ENCODE measurements at regions not wholly inside any gene's neighbourhood (a gene's known extent, or its start where the extent isn't known, plus 50 kb on each side); places are given as distances from the start of the nearest gene placed in this dataset.

GRCh38 chr20:39939241-39939865 is 749.7 kb downstream of the MAFB start:
- no peak for TF ChIP-seq CTCF (conservative IDR thresholded peaks at IDR 0.05; ENCODE audit: low read depth in 2 of 2)
- TF ChIP-seq EZH2phosphoT487 (IDR thresholded peaks at IDR 0.05; ENCODE audit: unreplicated experiment), result no peak
- no peak for TF ChIP-seq JUNB (IDR thresholded peaks at IDR 0.05; ENCODE audit: unreplicated experiment)
- no peak for TF ChIP-seq ZNF114 (CRISPR knock-in tag; IDR thresholded peaks at IDR 0.05)
- TF ChIP-seq POLR2AphosphoS5 (IDR thresholded peaks at IDR 0.05; ENCODE audit: low read depth), result no peak
- no peak for TF ChIP-seq EZH2 (IDR thresholded peaks at IDR 0.05; ENCODE audit: low read depth, unreplicated experiment)
- TF ChIP-seq CREB1 (CRISPR knock-in tag; IDR thresholded peaks at IDR 0.05; ENCODE audit: low read depth), result no peak
- TF ChIP-seq STAT1 (IDR thresholded peaks at IDR 0.05; ENCODE audit: unreplicated experiment), result no peak
- no peak for TF ChIP-seq REST (IDR thresholded peaks at IDR 0.05; ENCODE audit: unreplicated experiment)
- TF ChIP-seq NANOG (IDR thresholded peaks at IDR 0.05; ENCODE audit: borderline replicate concordance), result no peak
- TF ChIP-seq ZNF331 (CRISPR knock-in tag; IDR thresholded peaks at IDR 0.05; ENCODE audit: low read depth), result no peak
- no peak for TF ChIP-seq ETS1 (IDR thresholded peaks at IDR 0.05)
